ENCODE measurements at regions not wholly inside any gene's neighbourhood (a gene's known extent, or its start where the extent isn't known, plus 50 kb on each side); places are given as distances from the start of the nearest gene placed in this dataset.

GRCh38 chr6:156602066-156602385, 175.2 kb upstream of the ARID1B start:
- RAD21 ChIA-PET (ENCODE audit: low non-redundant PET in 1 of 2, low total read pairs in 2 of 2, uncharacterized antibody in 2 of 2, unreplicated experiment in 2 of 2), result no interaction called here

More at GRCh38 chr6:156602066-156602385, 175.2 kb upstream of the ARID1B start:
- H3K27me3 ChIP-seq (ENCODE audit: insufficient read depth, low read length), result no peaks in the 10 kb centered on the region
- ChIA-PET CTCF (no interaction called here), POLR2A (no interaction called here)
- no peaks in the 10 kb centered on the region for H3K79me2 ChIP-seq (ENCODE audit: insufficient read depth, low read length)
- no peak overlapping the region for H3K4me3 ChIP-seq (replicated peaks in 1 of 2; ENCODE audit: low read depth in 1 of 2, low read length in 2 of 2)
- ATAC-seq (no peak), DNase-seq (ENCODE audit: low read depth, low spot score) (no peak)
- no peaks in the 10 kb centered on the region for H3K4me1 ChIP-seq (ENCODE audit: control insufficient read depth in 1 of 2, insufficient read depth in 2 of 2, low read length in 2 of 2)
- no peak overlapping the region for H3K4me2 ChIP-seq (ENCODE audit: low read length)
- intact Hi-C loops (cut with micrococcal nuclease), result no loop called here
- no peaks in the 10 kb centered on the region for H3K36me3 ChIP-seq (ENCODE audit: control insufficient read depth in 1 of 2, insufficient read depth in 2 of 2, low read length in 2 of 2)
- no TSS peak for BruUV-seq (replicated peaks)
- no peak overlapping the region for H2AFZ ChIP-seq (ENCODE audit: low read depth, low read length, poor library complexity, severe bottlenecking)
- H3K9me3 ChIP-seq (ENCODE audit: control insufficient read depth in 1 of 2, insufficient read depth in 1 of 2, low read depth in 1 of 2, low read length in 2 of 2), result no peaks in the 10 kb centered on the region
- TF ChIP-seq FOSL1 (IDR thresholded peaks at IDR 0.05; ENCODE audit: low read depth) (no peak), EZH2 (IDR thresholded peaks at IDR 0.05) (no peak), RAD21 (IDR thresholded peaks at IDR 0.05; ENCODE audit: low read depth) (no peak), POLR2AphosphoS5 (IDR thresholded peaks at IDR 0.05; ENCODE audit: low read depth, low read length) (no peak), CEBPB (IDR thresholded peaks at IDR 0.05; ENCODE audit: low read depth) (no peak), ATF3 (IDR thresholded peaks at IDR 0.05) (no peak), POLR2A (IDR thresholded peaks at IDR 0.05; ENCODE audit: borderline replicate concordance, extremely low read depth, insufficient read depth, insufficient read length) (no peak), EGR1 (IDR thresholded peaks at IDR 0.05; ENCODE audit: low read depth) (no peak), SIN3A (IDR thresholded peaks at IDR 0.05; ENCODE audit: low read depth) (no peak), ELF1 (IDR thresholded peaks at IDR 0.05; ENCODE audit: borderline replicate concordance, low read depth) (no peak), CBX3 (IDR thresholded peaks at IDR 0.05; ENCODE audit: low read depth) (no peak), CTCF (IDR thresholded peaks at IDR 0.05 in 2 of 3, conservative IDR thresholded peaks at IDR 0.05 in 1 of 3; ENCODE audit: borderline replicate concordance in 1 of 3, insufficient read depth in 1 of 3, low read depth in 2 of 3, low read length in 2 of 3) (no peak), ZFX (IDR thresholded peaks at IDR 0.05) (no peak), YY1 (IDR thresholded peaks at IDR 0.05; ENCODE audit: extremely low read depth, insufficient replicate concordance, low read depth, low read length) (no peak), JUND (IDR thresholded peaks at IDR 0.05) (no peak)
- TF ChIP-seq, protein P1, sequence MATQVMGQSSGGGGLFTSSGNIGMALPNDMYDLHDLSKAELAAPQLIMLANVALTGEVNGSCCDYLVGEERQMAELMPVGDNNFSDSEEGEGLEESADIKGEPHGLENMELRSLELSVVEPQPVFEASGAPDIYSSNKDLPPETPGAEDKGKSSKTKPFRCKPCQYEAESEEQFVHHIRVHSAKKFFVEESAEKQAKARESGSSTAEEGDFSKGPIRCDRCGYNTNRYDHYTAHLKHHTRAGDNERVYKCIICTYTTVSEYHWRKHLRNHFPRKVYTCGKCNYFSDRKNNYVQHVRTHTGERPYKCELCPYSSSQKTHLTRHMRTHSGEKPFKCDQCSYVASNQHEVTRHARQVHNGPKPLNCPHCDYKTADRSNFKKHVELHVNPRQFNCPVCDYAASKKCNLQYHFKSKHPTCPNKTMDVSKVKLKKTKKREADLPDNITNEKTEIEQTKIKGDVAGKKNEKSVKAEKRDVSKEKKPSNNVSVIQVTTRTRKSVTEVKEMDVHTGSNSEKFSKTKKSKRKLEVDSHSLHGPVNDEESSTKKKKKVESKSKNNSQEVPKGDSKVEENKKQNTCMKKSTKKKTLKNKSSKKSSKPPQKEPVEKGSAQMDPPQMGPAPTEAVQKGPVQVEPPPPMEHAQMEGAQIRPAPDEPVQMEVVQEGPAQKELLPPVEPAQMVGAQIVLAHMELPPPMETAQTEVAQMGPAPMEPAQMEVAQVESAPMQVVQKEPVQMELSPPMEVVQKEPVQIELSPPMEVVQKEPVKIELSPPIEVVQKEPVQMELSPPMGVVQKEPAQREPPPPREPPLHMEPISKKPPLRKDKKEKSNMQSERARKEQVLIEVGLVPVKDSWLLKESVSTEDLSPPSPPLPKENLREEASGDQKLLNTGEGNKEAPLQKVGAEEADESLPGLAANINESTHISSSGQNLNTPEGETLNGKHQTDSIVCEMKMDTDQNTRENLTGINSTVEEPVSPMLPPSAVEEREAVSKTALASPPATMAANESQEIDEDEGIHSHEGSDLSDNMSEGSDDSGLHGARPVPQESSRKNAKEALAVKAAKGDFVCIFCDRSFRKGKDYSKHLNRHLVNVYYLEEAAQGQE (IDR thresholded peaks at IDR 0.05; ENCODE audit: low read depth), result no peak
- TF ChIP-seq, protein P2, sequence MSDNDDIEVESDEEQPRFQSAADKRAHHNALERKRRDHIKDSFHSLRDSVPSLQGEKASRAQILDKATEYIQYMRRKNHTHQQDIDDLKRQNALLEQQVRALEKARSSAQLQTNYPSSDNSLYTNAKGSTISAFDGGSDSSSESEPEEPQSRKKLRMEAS (IDR thresholded peaks at IDR 0.05), result no peak
- TF ChIP-seq, protein P3, sequence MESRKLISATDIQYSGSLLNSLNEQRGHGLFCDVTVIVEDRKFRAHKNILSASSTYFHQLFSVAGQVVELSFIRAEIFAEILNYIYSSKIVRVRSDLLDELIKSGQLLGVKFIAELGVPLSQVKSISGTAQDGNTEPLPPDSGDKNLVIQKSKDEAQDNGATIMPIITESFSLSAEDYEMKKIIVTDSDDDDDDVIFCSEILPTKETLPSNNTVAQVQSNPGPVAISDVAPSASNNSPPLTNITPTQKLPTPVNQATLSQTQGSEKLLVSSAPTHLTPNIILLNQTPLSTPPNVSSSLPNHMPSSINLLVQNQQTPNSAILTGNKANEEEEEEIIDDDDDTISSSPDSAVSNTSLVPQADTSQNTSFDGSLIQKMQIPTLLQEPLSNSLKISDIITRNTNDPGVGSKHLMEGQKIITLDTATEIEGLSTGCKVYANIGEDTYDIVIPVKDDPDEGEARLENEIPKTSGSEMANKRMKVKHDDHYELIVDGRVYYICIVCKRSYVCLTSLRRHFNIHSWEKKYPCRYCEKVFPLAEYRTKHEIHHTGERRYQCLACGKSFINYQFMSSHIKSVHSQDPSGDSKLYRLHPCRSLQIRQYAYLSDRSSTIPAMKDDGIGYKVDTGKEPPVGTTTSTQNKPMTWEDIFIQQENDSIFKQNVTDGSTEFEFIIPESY (IDR thresholded peaks at IDR 0.05; ENCODE audit: extremely low read depth, insufficient replicate concordance, low read length), result no peak
- no peaks in the 10 kb centered on the region for H3K9me2 ChIP-seq (ENCODE audit: insufficient read depth)
- no peak overlapping the region for H3K27ac ChIP-seq (ENCODE audit: low read depth, low read length)
- H4K20me1 ChIP-seq (ENCODE audit: insufficient read depth), result no peaks in the 10 kb centered on the region
- no peak overlapping the region for H3K9ac ChIP-seq (ENCODE audit: low read length)
